ENCODE measurements at regions not wholly inside any gene's neighbourhood (a gene's known extent, or its start where the extent isn't known, plus 50 kb on each side); places are given as distances from the start of the nearest gene placed in this dataset.
"Not testable (repeated sequence)": the region's sequence is repeated elsewhere in the genome, so short reads cannot be mapped to it uniquely, and the experiment has no call there.

GRCh38 chr1:60891281-60891680 is 191.1 kb upstream of the NFIA start:
- no peak for DNase-seq (ENCODE audit: low read depth in 3 of 3)

GRCh38 chr1:60890664-60891063 is 191.7 kb upstream of the NFIA start:
- no peak for DNase-seq (ENCODE audit: low read depth in 3 of 3)

GRCh38 chr1:60889709-60890108 is 192.7 kb upstream of the NFIA start:
- no peak for DNase-seq (ENCODE audit: low read depth in 3 of 3)

- no peak for DNase-seq (ENCODE audit: low read depth in 3 of 3)
Measured at GRCh38 chr1:60888126-60888525, 194.2 kb upstream of the NFIA start.

GRCh38 chr1:60886793-60887331 is 195.5 kb upstream of the NFIA start:
- DNase-seq (ENCODE audit: low read depth in 3 of 3), result no peak

GRCh38 chr1:60886090-60886489 is 196.3 kb upstream of the NFIA start:
- no peak for DNase-seq (ENCODE audit: low read depth in 3 of 3)

GRCh38 chr1:60880202-60880601 is 202.2 kb upstream of the NFIA start:
- no peak for DNase-seq (ENCODE audit: low read depth in 3 of 3)

- no peak for DNase-seq (ENCODE audit: low read depth in 3 of 3)
Measured at GRCh38 chr1:60878323-60878722, 204.0 kb upstream of the NFIA start.

- DNase-seq (ENCODE audit: low read depth in 3 of 3), result no peak
Measured at GRCh38 chr1:60877376-60877775, 205.0 kb upstream of the NFIA start.

- DNase-seq (ENCODE audit: low read depth in 3 of 3), result no peak
Measured at GRCh38 chr1:60876952-60877351, 205.4 kb upstream of the NFIA start.

- DNase-seq (ENCODE audit: low read depth in 3 of 3), result no peak
Measured at GRCh38 chr1:60875138-60875537, 207.2 kb upstream of the NFIA start.

- DNase-seq (ENCODE audit: low read depth in 3 of 3), result peak in 1 of 3 donors; percentile 31
Measured at GRCh38 chr1:60874718-60875117, 207.6 kb upstream of the NFIA start.

- not testable (repeated sequence) for DNase-seq (ENCODE audit: low read depth in 3 of 3)
Measured at GRCh38 chr1:60873396-60873795, 209.0 kb upstream of the NFIA start.

- no peak for DNase-seq (ENCODE audit: low read depth in 3 of 3)
Measured at GRCh38 chr1:60872426-60873054, 209.8 kb upstream of the NFIA start.

GRCh38 chr1:60870269-60870865 is 212.0 kb upstream of the NFIA start:
- no peak for DNase-seq (ENCODE audit: low read depth in 3 of 3)

- no peak for DNase-seq (ENCODE audit: low read depth in 3 of 3)
Measured at GRCh38 chr1:60868901-60869663, 213.3 kb upstream of the NFIA start.

GRCh38 chr1:60867782-60868181 is 214.6 kb upstream of the NFIA start:
- DNase-seq (ENCODE audit: low read depth in 3 of 3), result no peak

GRCh38 chr1:60866917-60867531 is 215.3 kb upstream of the NFIA start:
- no peak for DNase-seq (ENCODE audit: low read depth in 3 of 3)

- DNase-seq (ENCODE audit: low read depth in 3 of 3), result no peak
Measured at GRCh38 chr1:60866226-60866900, 216.0 kb upstream of the NFIA start.

GRCh38 chr1:60865166-60865565 is 217.2 kb upstream of the NFIA start:
- no peak for DNase-seq (ENCODE audit: low read depth in 3 of 3)

- no peak for DNase-seq (ENCODE audit: low read depth in 3 of 3)
Measured at GRCh38 chr1:60864722-60865121, 217.6 kb upstream of the NFIA start.

- DNase-seq (ENCODE audit: low read depth in 3 of 3), result no peak
Measured at GRCh38 chr1:60863131-60863530, 219.2 kb upstream of the NFIA start.

Data from stimulated activated CD4-positive, alpha-beta T cell treated with anti-CD3 and anti-CD28 coated beads, TNF-alpha, amount 100 ng/mL, for 48 hours (primary cell).